ENCODE measurements at regions not wholly inside any gene's neighbourhood (a gene's known extent, or its start where the extent isn't known, plus 50 kb on each side); places are given as distances from the start of the nearest gene placed in this dataset.

- no peak for DNase-seq (ENCODE audit: low read depth, low spot score)
- Histone ChIP-seq H3K4me2 (ENCODE audit: insufficient read depth, low read length) (no peak overlapping the region), H3K9ac (replicated peaks; ENCODE audit: extremely low read depth, insufficient read depth, low read length) (no peak overlapping the region), H2AFZ (ENCODE audit: low read depth, low read length) (no peak overlapping the region), H3K79me2 (ENCODE audit: control insufficient read depth, insufficient read depth, low read length) (no peaks in the 10 kb centered on the region), H3K36me3 (ENCODE audit: control insufficient read depth in 2 of 2, extremely low read depth in 1 of 2, insufficient read depth in 2 of 2, low read length in 2 of 2) (no peaks in the 10 kb centered on the region), H3K27ac (ENCODE audit: insufficient read depth, low read depth, low read length) (no peak overlapping the region), H3K4me1 (ENCODE audit: control insufficient read depth, extremely low read depth, insufficient read depth, low read length) (no peaks in the 10 kb centered on the region), H3K27me3 (ENCODE audit: control insufficient read depth in 2 of 2, insufficient read depth in 2 of 2, low read length in 2 of 2) (no peaks in the 10 kb centered on the region), H4K20me1 (replicated peaks; ENCODE audit: control insufficient read depth, extremely low read depth, insufficient read depth, low read length) (no peaks in the 10 kb centered on the region), H3K4me3 (replicated peaks in 1 of 3; ENCODE audit: insufficient read depth in 1 of 3, low read depth in 1 of 3, low read length in 3 of 3) (no peak overlapping the region), H3K9me3 (replicated peaks; ENCODE audit: control insufficient read depth, insufficient read depth, low read length) (no peaks in the 10 kb centered on the region), H3K9me1 (replicated peaks; ENCODE audit: control insufficient read depth, extremely low read depth, insufficient read depth, low read length) (no peaks in the 10 kb centered on the region)
- CTCF ChIA-PET = no interaction called here
- dilution Hi-C loops (cut with MboI; ENCODE audit: extremely low pct_ligation_motif_present, low sequenced_read_pairs) = no loop called here
- no peak for TF ChIP-seq POLR2A (IDR thresholded peaks at IDR 0.05; ENCODE audit: low read depth, low read length)
- TF ChIP-seq FOS (IDR thresholded peaks at IDR 0.05; ENCODE audit: borderline replicate concordance, insufficient read depth, low read length) = no peak
- TF ChIP-seq JUN (IDR thresholded peaks at IDR 0.05; ENCODE audit: borderline replicate concordance, insufficient read depth, insufficient read length, low read depth) = no peak
- no peak for TF ChIP-seq MAX (IDR thresholded peaks at IDR 0.05; ENCODE audit: insufficient read depth, insufficient read length)
- TF ChIP-seq MYC (IDR thresholded peaks at IDR 0.05; ENCODE audit: low read depth, low read length) = no peak
- TF ChIP-seq GATA2 (IDR thresholded peaks at IDR 0.05; ENCODE audit: insufficient read depth, insufficient read length, low read depth, low read length) = no peak
- TF ChIP-seq EZH2 (IDR thresholded peaks at IDR 0.05; ENCODE audit: borderline replicate concordance, low read depth, low read length, severe bottlenecking) = no peak
- no peak for TF ChIP-seq CTCF (IDR thresholded peaks at IDR 0.05; ENCODE audit: extremely low read depth in 1 of 2, insufficient read depth in 1 of 2, low read depth in 1 of 2, low read length in 2 of 2)
- TF ChIP-seq POLR2AphosphoS5 (IDR thresholded peaks at IDR 0.05; ENCODE audit: insufficient read depth, low read depth, low read length) = no peak
- POLR2A ChIA-PET = no interaction called here
- intact Hi-C loops (cut with micrococcal nuclease) = no loop called here
- BruUV-seq (replicated peaks) = no TSS peak
- FAIRE-seq = no peak
These were observed 1206.6 kb upstream of the EYS start for GRCh38 chr6:66913657-66914056.

Data from endothelial cell of umbilical vein (primary cell).